HG03196 (cell line): ENCODE measurements at regions not wholly inside any gene's neighbourhood (a gene's known extent, or its start where the extent isn't known, plus 50 kb on each side); places are given as distances from the start of the nearest gene placed in this dataset.
"Not testable (repeated sequence)": the region's sequence is repeated elsewhere in the genome, so short reads cannot be mapped to it uniquely, and the experiment has no call there.

Experiments used
- ATAC-seq: cut with Tn5 transposase; IDR thresholded peaks from one replicate; pipeline ENCODE4 v1.9.1; 2021; ENCODE audit not compliant: unreplicated experiment

DNA sequence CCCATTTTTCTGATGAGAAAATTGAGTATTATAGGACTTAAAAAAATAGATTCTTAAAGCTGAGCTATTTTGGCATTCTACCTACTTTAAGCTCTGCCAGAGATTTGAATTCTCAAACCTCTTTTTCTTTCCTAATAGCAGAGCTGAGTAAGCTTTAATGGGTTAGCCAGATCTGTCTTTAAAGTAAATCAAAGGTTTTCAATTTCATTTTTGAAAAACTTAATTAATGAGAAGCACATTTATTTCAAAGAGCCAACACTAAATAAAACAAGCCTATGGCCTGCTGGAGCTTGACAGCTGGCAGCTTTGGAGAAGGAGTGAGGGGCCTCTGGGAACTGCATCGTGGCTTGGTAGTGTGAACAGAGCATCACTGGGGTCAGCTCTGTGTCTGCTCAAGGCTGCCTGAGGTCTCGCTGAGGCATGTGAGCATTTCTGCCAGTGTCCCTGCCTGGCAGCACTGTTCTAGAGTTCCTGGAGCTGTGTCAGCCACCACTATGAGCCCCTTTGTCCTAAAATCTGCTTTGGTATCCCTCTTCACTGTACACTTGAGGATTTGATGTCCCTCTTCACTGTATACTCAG, 50.4 kb upstream of the PRSS23 start:
- no peak for ATAC-seq

DNA sequence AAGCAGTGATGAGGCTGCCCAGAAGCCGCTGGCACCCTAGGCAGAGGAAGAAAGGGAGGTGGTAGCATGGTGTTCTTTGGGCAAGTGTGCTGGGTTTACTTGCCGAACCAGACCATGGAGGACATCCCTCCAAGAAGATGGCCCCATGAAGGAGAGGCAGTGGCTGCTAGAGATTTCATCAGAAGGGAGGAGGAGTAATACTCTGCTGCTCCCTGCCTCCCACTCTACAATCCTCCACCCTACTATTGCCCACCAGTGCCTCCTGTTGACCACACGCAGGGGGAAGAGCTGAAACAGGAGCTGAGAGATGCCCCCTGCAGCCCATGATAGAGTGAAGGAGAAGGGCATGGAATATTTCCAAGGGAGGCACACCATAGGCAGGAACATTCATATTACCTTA, 51.0 kb upstream of the PRSS23 start:
- ATAC-seq = no peak

DNA sequence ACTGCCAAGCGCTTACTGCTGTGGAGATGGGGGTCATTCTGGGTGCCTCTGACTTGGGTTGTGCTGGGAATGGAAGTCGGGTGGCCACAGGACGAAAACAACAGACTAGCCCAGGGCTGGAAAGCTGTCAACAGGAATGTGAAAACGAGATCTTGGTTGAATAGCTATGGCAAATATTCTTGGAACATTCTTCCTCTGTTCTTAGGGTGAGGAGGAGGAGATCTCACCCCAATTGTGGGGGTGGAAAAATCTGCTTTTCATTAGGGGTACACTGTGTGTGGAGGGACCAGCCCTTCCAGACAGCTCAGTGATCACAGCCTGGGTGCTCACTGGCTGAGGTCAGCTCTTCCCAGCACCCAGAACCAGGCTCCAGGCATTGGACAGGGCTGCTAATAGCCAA, 52.0 kb upstream of the PRSS23 start:
- ATAC-seq = no peak

DNA sequence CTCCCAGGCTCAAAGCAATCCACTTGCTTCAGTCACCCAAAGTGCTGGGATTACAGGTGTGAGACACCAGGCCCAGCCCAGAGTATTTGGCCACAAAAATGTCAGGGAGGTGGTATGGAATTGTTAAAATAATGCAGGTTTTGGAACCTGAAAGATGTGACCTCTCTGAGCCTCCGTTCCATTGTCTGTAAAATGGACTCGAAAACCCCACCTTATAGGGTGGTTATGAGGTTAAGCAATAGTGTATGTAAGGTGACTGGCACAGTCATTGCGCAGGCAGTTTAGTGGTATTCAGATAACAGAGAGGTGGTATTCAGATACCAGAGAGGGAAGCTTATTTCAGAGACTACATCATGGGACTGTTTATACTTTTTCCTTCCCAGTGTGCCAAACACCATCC, 52.5 kb upstream of the PRSS23 start:
- no peak for ATAC-seq

GRCh38 chr11:86746514-86746913, 53.8 kb upstream of the PRSS23 start:
- no peak for ATAC-seq

DNA sequence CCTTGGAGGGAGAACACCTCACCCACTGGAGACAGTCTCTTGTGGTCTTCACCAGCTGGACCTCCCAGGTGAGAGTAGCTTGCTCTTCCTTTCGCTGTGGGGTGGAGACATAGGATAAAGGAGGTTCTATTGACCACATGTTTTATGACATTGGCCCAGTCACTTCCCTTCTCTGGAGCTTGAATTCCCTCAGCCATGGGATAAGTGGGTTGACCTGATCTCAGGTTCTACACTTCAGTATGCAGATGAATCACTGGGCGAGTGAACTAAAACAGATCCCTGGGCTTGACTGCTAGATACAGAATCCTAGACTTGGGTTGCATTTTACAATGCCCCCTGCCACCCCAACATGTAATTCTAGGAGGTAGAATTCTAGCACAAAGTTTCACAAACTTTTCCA, 54.8 kb upstream of the PRSS23 start:
- ATAC-seq = no peak

- peak; percentile 44 for ATAC-seq
Observed at GRCh38 chr11:86743223-86744118, 56.9 kb upstream of the PRSS23 start.

DNA sequence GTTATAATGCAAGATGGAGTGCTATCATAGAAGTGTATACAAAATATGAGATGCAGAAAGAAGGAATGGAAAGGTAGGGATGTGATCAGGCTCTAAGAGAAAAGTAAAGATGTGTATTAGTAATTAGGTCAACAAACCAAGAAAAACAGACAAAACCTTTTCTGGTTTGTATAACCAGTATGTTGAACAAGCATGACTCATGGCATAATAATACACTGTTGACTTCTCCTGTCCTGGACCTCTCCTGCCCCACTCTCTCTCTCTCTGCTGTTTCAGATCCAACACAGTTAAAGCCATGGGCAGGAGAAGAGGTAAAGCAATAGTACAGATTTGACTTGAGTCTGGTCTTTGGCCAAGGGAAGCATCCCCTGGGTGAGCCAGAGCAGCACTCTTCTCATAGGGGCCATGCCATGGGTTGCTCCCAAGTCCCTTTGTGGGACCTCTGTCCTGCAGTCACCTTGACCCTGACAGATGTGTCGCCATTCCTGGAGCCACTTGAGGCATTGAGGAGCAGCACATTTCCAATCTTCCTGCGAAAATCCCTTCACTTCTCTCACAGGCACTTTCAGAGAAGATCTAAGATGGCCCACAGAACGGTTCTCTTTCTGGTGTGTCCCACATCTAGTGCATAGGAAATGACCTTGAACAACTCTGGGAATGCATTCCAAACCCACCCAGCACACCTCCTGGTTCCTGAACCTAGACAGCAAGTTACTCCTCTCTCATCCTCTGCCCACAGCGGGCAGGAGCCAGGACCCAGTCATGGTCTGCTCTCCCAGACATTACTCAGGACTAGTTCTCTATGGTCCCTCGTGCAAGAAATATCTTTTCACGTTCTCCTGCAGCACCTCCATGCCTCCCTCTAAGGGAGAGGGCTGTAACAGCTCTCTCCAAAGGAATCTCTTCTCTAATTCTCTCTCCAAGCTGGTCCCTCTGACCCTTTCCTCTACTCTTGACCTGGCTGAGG, 58.2 kb upstream of the PRSS23 start:
- no peak for ATAC-seq

GRCh38 chr11:86741484-86741835, 58.9 kb upstream of the PRSS23 start:
- no peak for ATAC-seq

DNA sequence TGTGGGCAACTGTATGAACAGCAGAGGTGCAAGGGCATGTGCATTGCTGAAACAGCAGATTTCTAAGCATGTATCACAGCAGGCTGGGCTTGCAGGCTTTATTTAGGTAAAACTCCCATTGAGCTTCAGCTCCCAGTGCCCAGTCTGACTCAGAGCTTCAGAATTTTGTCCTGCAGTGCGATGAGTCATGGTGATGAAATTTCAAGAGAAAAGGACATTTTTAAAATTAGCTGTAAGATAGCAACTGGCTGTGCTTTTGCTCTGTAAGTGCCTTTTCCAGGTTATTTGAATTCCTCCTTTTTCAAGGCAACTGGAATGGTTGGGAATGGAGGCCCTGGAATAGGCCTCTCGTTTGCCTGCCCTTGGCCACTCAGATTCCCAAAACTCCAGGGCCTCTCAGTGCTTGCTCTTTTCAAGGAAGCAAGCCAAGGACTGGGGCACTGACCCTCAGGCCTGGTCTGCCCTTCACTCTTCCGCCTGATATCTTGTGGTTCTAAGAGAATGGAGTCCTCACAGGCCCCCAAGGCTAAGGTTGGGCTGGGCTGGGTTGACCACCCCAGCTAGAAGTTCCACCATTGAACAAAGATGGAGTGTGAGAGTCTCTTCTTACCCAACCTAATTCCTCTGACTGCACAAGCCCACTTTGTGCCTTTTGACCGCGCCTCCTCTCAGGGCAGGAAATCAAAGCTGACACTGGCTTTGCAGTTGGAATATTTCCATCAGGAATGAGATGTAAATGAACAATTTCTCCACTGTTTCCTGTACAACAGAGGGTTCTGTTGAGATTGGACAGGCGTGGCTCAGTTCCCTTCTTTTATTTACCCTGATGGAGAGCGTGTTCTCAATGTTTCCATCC, 59.5 kb upstream of the PRSS23 start:
- ATAC-seq = no peak

- no peak for ATAC-seq
Observed at GRCh38 chr11:86738568-86738967, 61.8 kb upstream of the PRSS23 start.

DNA sequence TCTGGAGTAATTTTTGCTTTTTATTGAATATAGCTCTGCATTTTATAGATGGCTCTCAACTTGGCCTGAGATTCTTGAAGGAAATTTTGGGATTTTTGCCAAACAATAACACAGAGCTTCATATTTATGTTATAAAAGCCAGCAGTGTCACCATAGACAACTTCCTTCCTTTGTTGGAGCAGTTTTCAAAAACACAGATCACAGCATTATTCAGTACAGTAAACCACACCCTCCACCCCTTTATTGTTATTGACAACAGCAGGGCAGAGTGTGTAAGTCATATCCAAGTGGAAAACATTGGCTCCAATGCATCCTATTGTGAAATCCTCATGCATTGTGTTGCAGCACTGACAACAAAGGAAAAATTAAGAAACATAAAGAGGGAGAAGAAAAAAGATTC, 62.6 kb upstream of the PRSS23 start:
- no peak for ATAC-seq

- no peak for ATAC-seq
Observed at GRCh38 chr11:86737230-86737629, 63.1 kb upstream of the PRSS23 start.

GRCh38 chr11:86736291-86737143, 63.8 kb upstream of the PRSS23 start:
- ATAC-seq = no peak

GRCh38 chr11:86735451-86736290, 63.3 kb upstream of the ME3 start:
- no peak for ATAC-seq

DNA sequence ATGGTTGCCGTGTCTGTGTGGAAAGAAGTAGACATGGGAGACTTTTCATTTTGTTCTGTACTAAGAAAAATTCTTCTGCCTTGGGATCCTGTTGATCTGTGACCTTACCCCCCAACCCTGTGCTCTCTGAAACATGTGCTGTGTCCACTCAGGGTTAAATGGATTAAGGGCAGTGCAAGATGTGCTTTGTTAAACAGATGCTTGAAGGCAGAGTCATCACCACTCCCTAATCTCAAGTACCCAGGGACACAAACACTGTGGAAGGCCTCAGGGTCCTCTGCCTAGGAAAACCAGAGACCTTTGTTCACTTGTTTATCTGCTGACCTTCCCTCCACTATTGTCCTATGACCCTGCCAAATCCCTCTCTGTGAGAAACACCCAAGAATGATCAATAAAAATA, 60.3 kb upstream of the ME3 start:
- not testable (repeated sequence) for ATAC-seq

DNA sequence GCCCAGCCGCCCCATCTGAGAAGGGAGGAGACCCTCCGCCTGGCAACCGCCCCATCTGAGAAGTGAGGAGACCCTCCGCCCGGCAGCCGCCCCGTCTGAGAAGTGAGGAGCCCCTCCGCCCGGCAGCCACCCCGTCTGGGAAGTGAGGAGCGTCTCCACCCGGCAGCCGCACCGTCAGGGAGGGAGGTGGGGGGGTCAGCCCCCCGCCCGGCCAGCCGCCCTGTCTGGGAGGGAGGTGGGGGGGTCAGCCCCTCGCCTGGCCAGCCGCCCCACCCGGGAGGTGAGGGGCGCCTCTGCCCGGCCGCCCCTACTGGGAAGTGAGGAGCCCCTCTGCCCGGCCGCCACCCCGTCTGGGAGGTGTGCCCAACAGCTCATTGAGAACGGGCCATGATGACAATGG, 59.9 kb upstream of the ME3 start:
- ATAC-seq = not testable (repeated sequence)

DNA sequence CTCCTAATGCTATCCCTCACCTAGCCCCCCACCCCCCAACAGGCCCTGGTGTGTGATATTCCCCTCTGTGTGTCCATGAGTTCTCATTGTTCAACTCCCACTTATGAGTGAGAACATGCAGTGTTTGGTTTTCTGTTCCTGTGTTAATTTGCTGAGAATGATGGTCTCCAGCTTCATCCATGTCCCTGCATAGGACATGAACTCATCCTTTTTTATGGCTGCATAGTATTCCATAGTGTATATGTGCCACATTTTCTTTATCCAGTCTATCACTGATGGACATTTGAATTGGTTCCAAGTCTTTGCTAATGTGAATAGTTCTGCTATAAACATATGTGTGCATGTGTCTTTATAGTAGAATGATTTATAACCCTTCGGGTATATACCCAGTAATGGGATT, 57.2 kb upstream of the ME3 start:
- not testable (repeated sequence) for ATAC-seq

DNA sequence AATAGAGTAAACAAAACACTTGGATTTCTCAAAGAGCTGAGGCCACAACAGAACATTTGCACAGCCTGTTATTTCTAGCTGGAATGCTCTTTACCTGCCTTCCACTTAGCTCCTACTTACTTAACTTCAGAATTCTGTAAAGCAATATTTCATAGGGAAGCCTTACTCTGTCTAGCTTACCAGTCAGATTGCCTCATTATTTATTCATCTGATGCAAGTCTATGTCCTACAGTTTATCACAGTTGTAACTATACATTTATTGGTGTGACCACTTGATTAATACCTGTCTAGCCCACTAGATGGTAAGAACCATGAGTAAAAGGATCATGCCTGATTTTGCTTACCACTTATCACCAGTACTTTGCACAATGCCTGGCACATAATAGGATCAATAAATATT, 56.1 kb upstream of the ME3 start:
- ATAC-seq = no peak
